ENCODE measurements at regions not wholly inside any gene's neighbourhood (a gene's known extent, or its start where the extent isn't known, plus 50 kb on each side); places are given as distances from the start of the nearest gene placed in this dataset.
A peak's percentile ranks its signal among the peaks of the same experiment; 100 is the strongest.
"Not testable (repeated sequence)": the region's sequence is repeated elsewhere in the genome, so short reads cannot be mapped to it uniquely, and the experiment has no call there.

GRCh38 chr4:116272336-116272735 is 813.0 kb downstream of the TRAM1L1 start:
- no peak for DNase-seq

- DNase-seq, result not testable (repeated sequence)
Measured at GRCh38 chr4:116260931-116261330, 824.4 kb downstream of the TRAM1L1 start.

GRCh38 chr4:116244771-116245170 is 840.6 kb downstream of the TRAM1L1 start:
- no peak for DNase-seq

GRCh38 chr4:116243431-116243830 is 841.9 kb downstream of the TRAM1L1 start:
- DNase-seq, result no peak

GRCh38 chr4:116233971-116234370 is 851.4 kb downstream of the TRAM1L1 start:
- no peak for DNase-seq

GRCh38 chr4:116231999-116232398 is 853.4 kb downstream of the TRAM1L1 start:
- DNase-seq, result not testable (repeated sequence)

- no peak for DNase-seq
Measured at GRCh38 chr4:116229420-116229819, 856.0 kb downstream of the TRAM1L1 start.

GRCh38 chr4:116223040-116223732 is 862.2 kb downstream of the TRAM1L1 start:
- no peak for DNase-seq

- no peak for DNase-seq
Measured at GRCh38 chr4:116217781-116218180, 867.6 kb downstream of the TRAM1L1 start.

- no peak for DNase-seq
Measured at GRCh38 chr4:116215622-116216021, 869.8 kb downstream of the TRAM1L1 start.

GRCh38 chr4:116202524-116202923 is 882.9 kb downstream of the TRAM1L1 start:
- DNase-seq, result no peak

- DNase-seq, result no peak
Measured at GRCh38 chr4:116197317-116197809, 888.0 kb downstream of the TRAM1L1 start.

- no peak for DNase-seq
Measured at GRCh38 chr4:116183241-116183640, 902.1 kb downstream of the TRAM1L1 start.

- peak; percentile 16 for DNase-seq
Measured at GRCh38 chr4:116180157-116180601, 905.2 kb downstream of the TRAM1L1 start.

GRCh38 chr4:116151371-116151770 is 934.0 kb downstream of the TRAM1L1 start:
- not testable (repeated sequence) for DNase-seq

- peak; percentile 3 for DNase-seq
Measured at GRCh38 chr4:116150152-116150551, 935.2 kb downstream of the TRAM1L1 start.

- DNase-seq, result no peak
Measured at GRCh38 chr4:116143198-116143597, 942.2 kb downstream of the TRAM1L1 start.

GRCh38 chr4:116132946-116133345 is 952.4 kb downstream of the TRAM1L1 start:
- no peak for DNase-seq

- DNase-seq, result no peak
Measured at GRCh38 chr4:116126794-116127193, 958.6 kb downstream of the TRAM1L1 start.

- no peak for DNase-seq
Measured at GRCh38 chr4:116122124-116122523, 963.3 kb downstream of the TRAM1L1 start.

- DNase-seq, result peak; percentile 73
Measured at GRCh38 chr4:116118221-116118620, 967.2 kb downstream of the TRAM1L1 start.

GRCh38 chr4:116112861-116113260 is 972.5 kb downstream of the TRAM1L1 start:
- DNase-seq, result not testable (repeated sequence)

- DNase-seq, result no peak
Measured at GRCh38 chr4:116110713-116111112, 974.7 kb downstream of the TRAM1L1 start.

GRCh38 chr4:116108606-116109005 is 976.8 kb downstream of the TRAM1L1 start:
- DNase-seq, result no peak

GRCh38 chr4:116101321-116101720 is 984.1 kb downstream of the TRAM1L1 start:
- DNase-seq, result no peak
